ENCODE measurements at regions not wholly inside any gene's neighbourhood (a gene's known extent, or its start where the extent isn't known, plus 50 kb on each side); places are given as distances from the start of the nearest gene placed in this dataset.
"Not testable (repeated sequence)": the region's sequence is repeated elsewhere in the genome, so short reads cannot be mapped to it uniquely, and the experiment has no call there.

- no peaks in the 10 kb centered on the region for H3K9me3 ChIP-seq (ENCODE audit: severe bottlenecking)
- no peak overlapping the region for H3K4me3 ChIP-seq (ENCODE audit: low read depth, low read length)
- no peak for TF ChIP-seq CTCF (IDR thresholded peaks at IDR 0.05; ENCODE audit: low read depth, low read length)
- no peak overlapping the region for H3K27ac ChIP-seq
- no peaks in the 10 kb centered on the region for H3K27me3 ChIP-seq (ENCODE audit: insufficient read depth, low read depth, severe bottlenecking)
- no peaks in the 10 kb centered on the region for H3K36me3 ChIP-seq
- no peak for DNase-seq
These were observed 194.5 kb downstream of the TBX18 start for GRCh38 chr6:84569882-84570281.

- H3K9me3 ChIP-seq (ENCODE audit: severe bottlenecking), result no peaks in the 10 kb centered on the region
- TF ChIP-seq CTCF (IDR thresholded peaks at IDR 0.05; ENCODE audit: low read depth, low read length), result no peak
- H3K36me3 ChIP-seq, result no peaks in the 10 kb centered on the region
- H3K4me3 ChIP-seq (ENCODE audit: low read depth, low read length), result no peak overlapping the region
- no peak for DNase-seq
- H3K27me3 ChIP-seq (ENCODE audit: insufficient read depth, low read depth, severe bottlenecking), result no peaks in the 10 kb centered on the region
- no peak overlapping the region for H3K27ac ChIP-seq
These were observed 195.4 kb downstream of the TBX18 start for GRCh38 chr6:84568971-84569370.

- not testable (repeated sequence) for DNase-seq; H3K36me3 ChIP-seq; H3K27ac ChIP-seq; H3K4me3 ChIP-seq (ENCODE audit: low read depth, low read length); H3K27me3 ChIP-seq (ENCODE audit: insufficient read depth, low read depth, severe bottlenecking); H3K9me3 ChIP-seq (ENCODE audit: severe bottlenecking)
These were observed 198.7 kb downstream of the TBX18 start for GRCh38 chr6:84565718-84566117.

- DNase-seq, result no peak
- no peak for TF ChIP-seq CTCF (IDR thresholded peaks at IDR 0.05; ENCODE audit: low read depth, low read length)
- H3K4me3 ChIP-seq (ENCODE audit: low read depth, low read length), result no peak overlapping the region
- H3K36me3 ChIP-seq, result no peaks in the 10 kb centered on the region
- no peaks in the 10 kb centered on the region for H3K27me3 ChIP-seq (ENCODE audit: insufficient read depth, low read depth, severe bottlenecking)
- H3K27ac ChIP-seq, result no peak overlapping the region
- H3K9me3 ChIP-seq (ENCODE audit: severe bottlenecking), result no peaks in the 10 kb centered on the region
These were observed 203.7 kb downstream of the TBX18 start for GRCh38 chr6:84560436-84561390.

- no peak overlapping the region for H3K4me3 ChIP-seq (ENCODE audit: low read depth, low read length)
- H3K27ac ChIP-seq, result no peak overlapping the region
- no peak for TF ChIP-seq CTCF (IDR thresholded peaks at IDR 0.05; ENCODE audit: low read depth, low read length)
These were observed 207.7 kb downstream of the TBX18 start for GRCh38 chr6:84556541-84557335.

GRCh38 chr6:84554706-84555105, 209.7 kb downstream of the TBX18 start:
- H3K4me3 ChIP-seq (ENCODE audit: low read depth, low read length), result no peak overlapping the region
- no peak overlapping the region for H3K27ac ChIP-seq
- no peak for DNase-seq
- no peaks in the 10 kb centered on the region for H3K9me3 ChIP-seq (ENCODE audit: severe bottlenecking)
- no peaks in the 10 kb centered on the region for H3K27me3 ChIP-seq (ENCODE audit: insufficient read depth, low read depth, severe bottlenecking)
- no peaks in the 10 kb centered on the region for H3K36me3 ChIP-seq
- no peak for TF ChIP-seq CTCF (IDR thresholded peaks at IDR 0.05; ENCODE audit: low read depth, low read length)

More at GRCh38 chr6:84556541-84557335, 207.7 kb downstream of the TBX18 start:
- Histone ChIP-seq H3K9me3 (ENCODE audit: severe bottlenecking) (no peaks in the 10 kb centered on the region), H3K36me3 (no peaks in the 10 kb centered on the region), H3K27me3 (ENCODE audit: insufficient read depth, low read depth, severe bottlenecking) (no peaks in the 10 kb centered on the region)
- no peak for DNase-seq

Measured in WERI-Rb-1 (cell line).